SK-N-SH (cell line): ENCODE measurements at regions not wholly inside any gene's neighbourhood (a gene's known extent, or its start where the extent isn't known, plus 50 kb on each side); places are given as distances from the start of the nearest gene placed in this dataset.

ENCODE experiments used
- CTCF ChIP-seq: fragments of 200-600 bp; sonication (generic); IDR thresholded peaks from 2 replicates; pipeline ENCODE4 v1.6.1; 2017; ENCODE audit warnings: antibody characterized with exemption, mild to moderate bottlenecking, moderate library complexity
- GATA2 ChIP-seq: sonication (generic); formaldehyde crosslinking; IDR thresholded peaks from 2 replicates; pipeline ENCODE4 v1.5.0; 2020; ENCODE audit warnings: mild to moderate bottlenecking, missing genetic modification reagents
- JUND ChIP-seq: IDR thresholded peaks from 2 replicates; pipeline ENCODE4 v1.4.0; 2012
- MAX ChIP-seq: IDR thresholded peaks from 2 replicates; pipeline ENCODE4 v1.4.0; 2012; ENCODE audit warnings: low read depth
- NFIC ChIP-seq: IDR thresholded peaks from 2 replicates; pipeline ENCODE4 v1.4.0; 2012; ENCODE audit warnings: borderline replicate concordance
- POLR2AphosphoS5 ChIP-seq: IDR thresholded peaks from 2 replicates; pipeline ENCODE4 v1.6.1; 2012; ENCODE audit warnings: low read depth, low read length
- RXRA ChIP-seq: IDR thresholded peaks from 2 replicates; pipeline ENCODE4 v1.4.0; 2012; ENCODE audit warnings: low read depth, mild to moderate bottlenecking, borderline replicate concordance
- SIN3A ChIP-seq: IDR thresholded peaks from 2 replicates; pipeline ENCODE4 v1.6.1; 2012; ENCODE audit warnings: low read depth, mild to moderate bottlenecking, low read length, moderate library complexity, borderline replicate concordance
- SMC3 ChIP-seq: IDR thresholded peaks from 2 replicates; pipeline ENCODE4 v1.6.1; 2012; ENCODE audit warnings: low read depth, low read length, improper control_type of control experiment
- YY1 ChIP-seq: IDR thresholded peaks from 2 replicates; pipeline ENCODE4 v1.4.0; 2012; ENCODE audit warnings: low read depth, mild to moderate bottlenecking
- ZBTB33 ChIP-seq: IDR thresholded peaks from 2 replicates; pipeline ENCODE4 v1.4.0; 2012; ENCODE audit warnings: low read depth, borderline replicate concordance

GRCh38 chr7:85802211-85802610 lies 615.4 kb upstream of the SEMA3D start:
- TF ChIP-seq POLR2AphosphoS5 (no peak), SMC3 (no peak), CTCF (no peak), NFIC (no peak), GATA2 (CRISPR knock-in tag) (no peak), ZBTB33 (no peak), SIN3A (no peak), RXRA (no peak), MAX (no peak), JUND (no peak), YY1 (no peak)
